Mesenchymal stem cell (in vitro differentiated cells and primary cell): ENCODE measurements at regions not wholly inside any gene's neighbourhood (a gene's known extent, or its start where the extent isn't known, plus 50 kb on each side); places are given as distances from the start of the nearest gene placed in this dataset.

Source experiments
- DNase-seq: peaks from one replicate; pipeline ENCODE4 v3.0.0-alpha.2; 2013
- H2AFZ ChIP-seq: one replicate; pipeline ENCODE4 v1.6.1; 2013; ENCODE audit warnings: low read depth, mild to moderate bottlenecking, control low read depth, inconsistent platforms, low read length, moderate library complexity
- H2AK5ac ChIP-seq: 2 replicates; pipeline ENCODE4 v1.6.1; 2013; ENCODE audit warnings: low read length, moderate library complexity, mild to moderate bottlenecking, inconsistent platforms; ENCODE audit not compliant: severe bottlenecking
- H2BK120ac ChIP-seq: one replicate; pipeline ENCODE4 v1.6.1; 2013; ENCODE audit warnings: low read depth, mild to moderate bottlenecking, inconsistent platforms, low read length, moderate library complexity
- H2BK12ac ChIP-seq, 2 experiments: one replicate each; pipeline ENCODE4 v1.6.1; 2013; ENCODE audit warnings: inconsistent platforms in 2 of 2, low read length in 2 of 2, mild to moderate bottlenecking in 2 of 2, moderate library complexity in 2 of 2, control low read depth in 1 of 2
- H2BK15ac ChIP-seq: one replicate; pipeline ENCODE4 v1.6.1; 2013; ENCODE audit warnings: mild to moderate bottlenecking, low read depth, inconsistent platforms; ENCODE audit not compliant: poor library complexity, severe bottlenecking
- H2BK5ac ChIP-seq: 2 replicates; pipeline ENCODE4 v1.6.1; 2013; ENCODE audit warnings: low read depth, mild to moderate bottlenecking, low read length, control low read depth, inconsistent platforms; ENCODE audit not compliant: poor library complexity, severe bottlenecking
- H3K14ac ChIP-seq, 2 experiments: one replicate each; pipeline ENCODE4 v1.6.1; 2013; ENCODE audit warnings: inconsistent platforms in 2 of 2, low read length in 2 of 2, control low read depth in 1 of 2, mild to moderate bottlenecking in 1 of 2, moderate library complexity in 1 of 2
- H3K18ac ChIP-seq, 2 experiments: one replicate each; pipeline ENCODE4 v1.6.1; 2013; ENCODE audit warnings: inconsistent platforms in 2 of 2, low read length in 2 of 2, control low read depth in 1 of 2, low read depth in 1 of 2, mild to moderate bottlenecking in 1 of 2
- H3K23ac ChIP-seq, 2 experiments: one replicate each; pipeline ENCODE4 v1.6.1; 2013; ENCODE audit warnings: inconsistent platforms in 2 of 2, low read length in 2 of 2, mild to moderate bottlenecking in 2 of 2, moderate library complexity in 2 of 2, control low read depth in 1 of 2
- H3K27ac ChIP-seq: 2 replicates; pipeline ENCODE4 v1.5.1; 2013; ENCODE audit warnings: mild to moderate bottlenecking, moderate library complexity, low read length, control low read depth, inconsistent platforms; ENCODE audit not compliant: poor library complexity, severe bottlenecking
- H3K27me3 ChIP-seq, 2 experiments: 2 replicates each; pipeline versions ENCODE4 v1.6.1 to v1.7.0; 2013; ENCODE audit warnings: low read length in 2 of 2, mild to moderate bottlenecking in 2 of 2, moderate library complexity in 2 of 2, control low read depth in 1 of 2, inconsistent platforms in 1 of 2; ENCODE audit not compliant: control insufficient read depth in 1 of 2, insufficient read depth in 1 of 2
- H3K36me3 ChIP-seq, 2 experiments: 2 replicates each; pipeline versions ENCODE4 v1.6.1 to v1.7.0; 2013; ENCODE audit warnings: low read length in 2 of 2, control low read depth in 1 of 2, inconsistent platforms in 1 of 2, low read depth in 1 of 2, mild to moderate bottlenecking in 1 of 2; ENCODE audit not compliant: insufficient read depth in 2 of 2, control insufficient read depth in 1 of 2
- H3K4ac ChIP-seq, 2 experiments: one replicate each; pipeline ENCODE4 v1.6.1; 2013; ENCODE audit warnings: inconsistent platforms in 2 of 2, low read length in 2 of 2, mild to moderate bottlenecking in 2 of 2, moderate library complexity in 2 of 2, control low read depth in 1 of 2, low read depth in 1 of 2
- H3K4me1 ChIP-seq: 2 replicates; pipeline ENCODE4 v1.6.1; 2013; ENCODE audit warnings: low read depth, low read length, control low read depth; ENCODE audit not compliant: control insufficient read depth, insufficient read depth
- H3K4me2 ChIP-seq: 2 replicates; pipeline ENCODE4 v1.6.1; 2013; ENCODE audit warnings: low read length, mild to moderate bottlenecking, inconsistent platforms; ENCODE audit not compliant: poor library complexity, severe bottlenecking
- H3K4me3 ChIP-seq, 2 experiments: 2 replicates each; pipeline versions ENCODE4 v1.5.1 to v1.7.0; 2013; ENCODE audit warnings: low read length in 2 of 2, mild to moderate bottlenecking in 2 of 2, control low read depth in 1 of 2, low read depth in 1 of 2; ENCODE audit not compliant: insufficient read depth in 1 of 2
- H3K79me1 ChIP-seq: replicated peaks from 2 replicates; pipeline ENCODE4 v1.6.1; 2013; ENCODE audit warnings: mild to moderate bottlenecking, control low read depth, low read length, inconsistent platforms; ENCODE audit not compliant: poor library complexity, severe bottlenecking
- H3K9ac ChIP-seq: 2 replicates; pipeline ENCODE4 v1.7.0; 2013; ENCODE audit warnings: mild to moderate bottlenecking, low read length, moderate library complexity
- H3K9me3 ChIP-seq: 2 replicates; pipeline ENCODE4 v1.7.0; 2013; ENCODE audit warnings: mild to moderate bottlenecking, low read length; ENCODE audit not compliant: control insufficient read depth
- H4K8ac ChIP-seq: one replicate; pipeline ENCODE4 v1.6.1; 2013; ENCODE audit warnings: inconsistent platforms, mild to moderate bottlenecking, low read length, moderate library complexity
- H4K91ac ChIP-seq: one replicate; pipeline ENCODE4 v1.6.1; 2013; ENCODE audit warnings: mild to moderate bottlenecking, low read length, inconsistent platforms
- WGBS: methylation state at CpG from one replicate; pipeline ENCODE4 v1.1.7; 2013; ENCODE audit warnings: mixed read lengths; 5-methylcytosine and 5-hydroxymethylcytosine counted together

- Histone ChIP-seq H2BK120ac (no peak overlapping the region), H3K14ac (no peak overlapping the region), H2AFZ (no peak overlapping the region), H3K4ac (no peak overlapping the region), H2BK15ac (no peak overlapping the region), H4K91ac (no peak overlapping the region), H3K4me1 (peaks cover 19% of the 10 kb centered on the region), H2BK12ac (no peak overlapping the region), H3K18ac (no peak overlapping the region), H4K8ac (no peak overlapping the region), H3K4me3 (no peak overlapping the region), H3K36me3 (peaks cover 0 to 2% of the 10 kb centered on the region in 2 experiments), H3K4me2 (no peak overlapping the region), H3K27ac (no peak overlapping the region), H3K27me3 (peaks cover 0 to 50% of the 10 kb centered on the region in 2 experiments), H3K23ac (no peak overlapping the region), H2BK5ac (no peak overlapping the region), H2AK5ac (peak overlapping the region; percentile 38), H3K79me1 (no peaks in the 10 kb centered on the region), H3K9ac (no peak overlapping the region), H3K9me3 (peaks cover 2% of the 10 kb centered on the region)
- DNase-seq: no peak
- WGBS: 97% methylated on average over 9 of the region's 11 CpGs
These were observed 120.5 kb downstream of the SIK1 start for GRCh38 chr21:43306391-43306790.

DNA sequence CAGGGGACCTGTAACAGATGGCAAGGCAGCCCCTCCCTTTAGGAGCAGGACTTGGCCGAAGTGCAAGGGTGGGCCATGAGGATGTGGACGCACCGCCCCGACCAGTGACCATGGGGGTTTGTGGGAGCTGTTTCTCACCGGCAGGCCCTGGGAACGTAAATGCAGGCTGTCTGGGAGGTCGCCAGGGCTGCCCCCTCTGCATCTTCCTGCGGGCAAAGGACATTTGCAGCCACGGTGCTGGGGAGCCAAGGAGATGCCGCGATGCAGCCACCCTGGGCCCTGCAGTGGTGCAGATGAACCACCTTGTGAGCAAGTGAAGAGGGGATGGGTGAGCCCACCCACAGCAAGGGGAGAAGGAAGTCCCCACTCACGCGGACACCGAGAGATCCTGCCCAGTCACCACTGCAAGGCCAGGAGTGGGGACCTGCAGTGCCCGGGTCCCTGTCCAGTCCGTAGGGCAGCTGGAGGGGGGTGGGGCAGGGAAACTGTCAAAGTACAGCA, 121.1 kb downstream of the SIK1 start:
- no peak for DNase-seq
- H3K4me1 ChIP-seq: peaks cover 19% of the 10 kb centered on the region
- 94% methylated on average over 16 of the region's 16 CpGs for WGBS

GRCh38 chr21:43305336-43305665, 121.6 kb downstream of the SIK1 start:
- WGBS: 96% methylated on average over 15 of the region's 15 CpGs
- Histone ChIP-seq H3K4ac (no peak overlapping the region), H3K27me3 (peaks cover 0 to 49% of the 10 kb centered on the region in 2 experiments), H3K18ac (no peak overlapping the region), H3K27ac (no peak overlapping the region), H3K9me3 (no peaks in the 10 kb centered on the region), H2BK120ac (no peak overlapping the region), H2BK5ac (no peak overlapping the region), H3K23ac (no peak overlapping the region), H2AFZ (no peak overlapping the region), H3K4me1 (peaks cover 19% of the 10 kb centered on the region), H3K4me3 (no peak overlapping the region), H3K14ac (no peak overlapping the region), H2BK15ac (no peak overlapping the region), H3K9ac (no peak overlapping the region), H3K79me1 (no peaks in the 10 kb centered on the region), H3K4me2 (no peak overlapping the region), H4K8ac (no peak overlapping the region), H4K91ac (no peak overlapping the region), H3K36me3 (peaks cover 0 to 2% of the 10 kb centered on the region in 2 experiments), H2BK12ac (peak overlapping the region in 1 of 2 experiments; percentile 7), H2AK5ac (no peak overlapping the region)
- DNase-seq: no peak

More for the DNA sequence above, 121.1 kb downstream of the SIK1 start:
- Histone ChIP-seq H2AFZ (no peak overlapping the region), H3K36me3 (peaks cover 0 to 2% of the 10 kb centered on the region in 2 experiments), H3K4me2 (no peak overlapping the region), H3K79me1 (no peaks in the 10 kb centered on the region), H2BK12ac (no peak overlapping the region), H2BK120ac (no peak overlapping the region), H3K9me3 (peaks cover 2% of the 10 kb centered on the region), H3K23ac (no peak overlapping the region), H3K4me3 (no peak overlapping the region), H2BK15ac (no peak overlapping the region), H2AK5ac (no peak overlapping the region), H4K91ac (no peak overlapping the region), H3K9ac (no peak overlapping the region), H2BK5ac (no peak overlapping the region), H4K8ac (no peak overlapping the region), H3K4ac (no peak overlapping the region), H3K27ac (no peak overlapping the region), H3K27me3 (peaks cover 0 to 52% of the 10 kb centered on the region in 2 experiments), H3K18ac (no peak overlapping the region), H3K14ac (no peak overlapping the region)

DNA sequence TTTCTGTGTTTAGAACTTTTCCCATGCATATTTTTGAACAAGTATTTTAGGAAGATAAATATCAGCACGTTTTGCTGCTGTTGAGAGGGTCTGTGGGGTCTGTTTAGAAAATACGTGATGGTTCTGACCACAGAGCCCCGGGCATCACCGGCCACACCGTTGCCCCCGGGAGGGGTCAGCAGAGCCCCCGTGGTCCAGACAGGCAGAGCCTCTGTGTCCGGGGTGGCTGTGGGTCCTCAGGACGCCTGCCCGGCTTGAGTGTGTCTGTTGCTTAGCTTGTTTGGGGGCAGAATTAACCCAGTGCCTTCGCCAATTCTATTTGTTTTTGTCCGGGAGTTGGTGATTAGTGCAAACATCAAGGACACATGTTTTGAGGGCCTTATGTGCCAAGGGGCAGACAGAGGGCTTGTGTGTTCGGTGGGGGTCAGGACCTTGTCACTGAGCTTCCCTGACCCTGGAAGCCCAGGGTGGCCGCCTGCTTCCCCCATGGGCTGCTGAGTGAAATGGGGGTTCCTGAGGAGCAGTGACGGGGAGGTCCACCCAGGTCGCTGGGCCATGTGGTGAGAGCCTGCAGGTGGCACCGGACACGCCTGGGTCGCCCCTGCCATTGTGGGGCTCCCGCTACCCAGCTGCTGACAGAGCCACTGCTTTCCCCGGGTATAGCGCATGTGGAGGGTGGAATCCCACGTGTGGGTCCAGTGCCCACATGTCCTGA, 122.2 kb downstream of the SIK1 start:
- Histone ChIP-seq H3K9ac (no peak overlapping the region), H4K8ac (no peak overlapping the region), H3K36me3 (peaks cover 0 to 2% of the 10 kb centered on the region in 2 experiments), H2AK5ac (no peak overlapping the region), H2BK5ac (no peak overlapping the region), H3K79me1 (no peaks in the 10 kb centered on the region), H3K27me3 (peaks cover 0 to 49% of the 10 kb centered on the region in 2 experiments), H3K14ac (peak overlapping the region in 1 of 2 experiments; percentile 45), H2BK120ac (no peak overlapping the region), H3K4ac (no peak overlapping the region), H3K9me3 (no peaks in the 10 kb centered on the region), H3K18ac (no peak overlapping the region), H2BK15ac (no peak overlapping the region), H4K91ac (no peak overlapping the region), H3K23ac (no peak overlapping the region), H3K4me2 (no peak overlapping the region), H3K27ac (no peak overlapping the region), H3K4me1 (peaks cover 19% of the 10 kb centered on the region), H2BK12ac (peak overlapping the region in 1 of 2 experiments; percentile 7), H2AFZ (no peak overlapping the region), H3K4me3 (no peak overlapping the region)
- DNase-seq: no peak
- 88% methylated on average over 23 of the region's 23 CpGs for WGBS
